ENCODE measurements at regions not wholly inside any gene's neighbourhood (a gene's known extent, or its start where the extent isn't known, plus 50 kb on each side); places are given as distances from the start of the nearest gene placed in this dataset.

GRCh38 chr1:194807530-194808220, 1621.3 kb upstream of the B3GALT2 start:
- H3K9me3 ChIP-seq (replicated peaks; ENCODE audit: control insufficient read depth, insufficient read depth, low read length): no peaks in the 10 kb centered on the region
- FAIRE-seq (no peak), DNase-seq (ENCODE audit: low read depth, low spot score) (no peak)
- no peak overlapping the region for H2AFZ ChIP-seq (ENCODE audit: low read depth, low read length)
- no peaks in the 10 kb centered on the region for H4K20me1 ChIP-seq (replicated peaks; ENCODE audit: control insufficient read depth, extremely low read depth, insufficient read depth, low read length)
- H3K4me3 ChIP-seq (replicated peaks in 1 of 3; ENCODE audit: insufficient read depth in 1 of 3, low read depth in 1 of 3, low read length in 3 of 3): no peak overlapping the region
- no peaks in the 10 kb centered on the region for H3K27me3 ChIP-seq (ENCODE audit: control insufficient read depth in 2 of 2, insufficient read depth in 2 of 2, low read length in 2 of 2)
- H3K36me3 ChIP-seq (ENCODE audit: control insufficient read depth in 2 of 2, extremely low read depth in 1 of 2, insufficient read depth in 2 of 2, low read length in 2 of 2): no peaks in the 10 kb centered on the region
- POLR2A ChIA-PET: no interaction called here
- H3K9me1 ChIP-seq (replicated peaks; ENCODE audit: control insufficient read depth, extremely low read depth, insufficient read depth, low read length): no peaks in the 10 kb centered on the region
- H3K4me1 ChIP-seq (ENCODE audit: control insufficient read depth, extremely low read depth, insufficient read depth, low read length): no peaks in the 10 kb centered on the region
- no peak overlapping the region for H3K27ac ChIP-seq (ENCODE audit: insufficient read depth, low read depth, low read length)
- CTCF ChIA-PET: no interaction called here
- TF ChIP-seq POLR2A (IDR thresholded peaks at IDR 0.05; ENCODE audit: low read depth, low read length) (no peak), FOS (IDR thresholded peaks at IDR 0.05; ENCODE audit: borderline replicate concordance, insufficient read depth, low read length) (no peak), GATA2 (IDR thresholded peaks at IDR 0.05; ENCODE audit: insufficient read depth, insufficient read length, low read depth, low read length) (no peak), POLR2AphosphoS5 (IDR thresholded peaks at IDR 0.05; ENCODE audit: insufficient read depth, low read depth, low read length) (no peak), MYC (IDR thresholded peaks at IDR 0.05; ENCODE audit: low read depth, low read length) (no peak), MAX (IDR thresholded peaks at IDR 0.05; ENCODE audit: insufficient read depth, insufficient read length) (no peak), CTCF (IDR thresholded peaks at IDR 0.05; ENCODE audit: extremely low read depth in 1 of 2, insufficient read depth in 1 of 2, low read depth in 1 of 2, low read length in 2 of 2) (no peak), EZH2 (IDR thresholded peaks at IDR 0.05; ENCODE audit: borderline replicate concordance, low read depth, low read length, severe bottlenecking) (no peak), JUN (IDR thresholded peaks at IDR 0.05; ENCODE audit: borderline replicate concordance, insufficient read depth, insufficient read length, low read depth) (no peak)
- no peaks in the 10 kb centered on the region for H3K79me2 ChIP-seq (ENCODE audit: control insufficient read depth, insufficient read depth, low read length)
- H3K4me2 ChIP-seq (ENCODE audit: insufficient read depth, low read length): no peak overlapping the region
- H3K9ac ChIP-seq (replicated peaks; ENCODE audit: extremely low read depth, insufficient read depth, low read length): no peak overlapping the region
- intact Hi-C loops (cut with micrococcal nuclease): no loop called here
- BruUV-seq (replicated peaks): no TSS peak
- dilution Hi-C loops (cut with MboI; ENCODE audit: extremely low pct_ligation_motif_present, low sequenced_read_pairs): no loop called here
